Left forelimb (tissue), 1 donor: ENCODE measurements at regions not wholly inside any gene's neighbourhood (a gene's known extent, or its start where the extent isn't known, plus 50 kb on each side); places are given as distances from the start of the nearest gene placed in this dataset.

ENCODE experiments used
- DNase-seq: peaks from one replicate; pipeline ENCODE4 v3.0.0-alpha.2; 2018; ENCODE audit warnings: low spot score

GRCh38 chr18:21997207-21998143, 171.9 kb upstream of the GATA6 start:
- no peak for DNase-seq

DNA sequence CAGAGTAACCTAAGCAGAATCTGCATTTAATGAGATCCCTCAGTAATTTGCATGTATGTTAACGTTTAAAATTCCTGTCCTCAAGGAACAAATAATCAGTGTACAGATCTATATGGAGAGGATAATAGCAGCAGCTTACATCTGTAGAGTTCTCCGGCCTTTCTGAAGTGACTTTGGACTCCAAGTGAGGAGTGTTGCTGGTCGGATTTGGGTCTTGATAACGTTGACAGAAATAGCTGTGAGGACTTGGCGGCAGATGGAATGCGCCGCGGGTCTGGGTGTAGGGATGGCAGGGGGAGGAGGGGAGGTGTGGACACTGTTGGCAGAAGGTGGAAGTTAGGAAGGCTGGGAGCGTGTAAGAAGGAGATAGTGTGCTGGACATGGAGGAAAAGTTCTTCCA, 170.9 kb upstream of the GATA6 start:
- DNase-seq: no peak

GRCh38 chr18:22001912-22002487, 167.4 kb upstream of the GATA6 start:
- no peak for DNase-seq

GRCh38 chr18:22005191-22005841, 164.1 kb upstream of the GATA6 start:
- no peak for DNase-seq

GRCh38 chr18:22006458-22006857, 162.9 kb upstream of the GATA6 start:
- DNase-seq: no peak

DNA sequence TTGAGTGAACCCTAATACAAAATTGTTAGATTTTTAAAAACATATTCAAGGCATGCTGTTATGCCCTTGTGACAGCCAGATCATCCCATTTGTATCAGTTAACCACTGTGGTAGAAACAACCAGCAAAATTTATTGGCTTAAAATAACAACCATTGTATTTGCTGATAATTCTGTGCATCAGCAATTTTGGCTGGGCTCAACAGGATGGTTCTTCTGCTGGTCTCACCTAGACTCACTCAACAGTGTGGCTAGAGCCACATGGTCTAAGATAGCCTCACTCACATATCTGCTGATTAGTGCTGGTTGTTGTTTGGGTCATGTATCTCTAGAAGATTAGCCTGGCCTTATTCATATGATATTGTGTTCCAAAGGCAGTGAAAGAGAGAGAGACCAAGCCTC, 160.1 kb upstream of the GATA6 start:
- no peak for DNase-seq

DNA sequence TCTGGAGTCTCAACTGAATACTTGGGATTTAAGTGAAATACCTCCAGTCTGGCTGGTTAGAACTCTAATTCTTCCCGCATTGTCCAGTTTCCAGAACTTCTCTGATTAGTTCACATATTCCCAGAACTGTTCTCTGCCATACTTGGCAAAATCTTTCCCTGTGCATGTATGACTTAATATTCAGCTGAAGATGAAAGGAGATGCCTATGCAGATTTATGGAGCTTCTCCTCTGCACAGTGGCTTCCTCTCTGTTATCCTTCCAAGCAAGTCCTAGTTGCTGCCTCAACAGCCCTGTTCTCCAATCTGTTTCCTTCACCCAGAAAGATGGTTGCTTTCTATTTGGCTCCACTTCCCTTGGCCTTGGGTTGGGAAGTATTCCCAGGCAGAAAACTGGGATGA, 155.4 kb upstream of the GATA6 start:
- no peak for DNase-seq

- DNase-seq: no peak
Observed at GRCh38 chr18:22015156-22015555, 154.2 kb upstream of the GATA6 start.

DNA sequence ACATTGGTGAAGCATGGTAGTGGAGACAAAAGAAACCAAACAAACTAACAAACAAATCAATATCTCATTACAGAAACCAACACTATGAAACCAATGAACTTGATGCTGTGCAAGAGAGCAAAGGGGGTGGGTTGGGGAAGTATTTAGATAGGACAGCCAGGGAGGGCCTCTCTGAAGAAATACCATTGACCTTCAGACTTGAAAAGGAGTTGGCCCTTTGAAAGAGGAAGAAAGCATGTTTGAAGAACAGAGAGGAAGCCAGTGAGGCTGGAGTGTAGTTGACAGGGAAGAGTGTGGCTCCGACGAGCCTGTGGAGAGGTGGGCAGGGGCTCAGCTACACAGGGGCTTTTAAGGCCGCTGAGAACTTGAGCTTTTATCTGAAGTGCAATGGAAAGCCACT, 151.0 kb upstream of the GATA6 start:
- no peak for DNase-seq

- DNase-seq: no peak
Observed at GRCh38 chr18:22019193-22019592, 150.2 kb upstream of the GATA6 start.

DNA sequence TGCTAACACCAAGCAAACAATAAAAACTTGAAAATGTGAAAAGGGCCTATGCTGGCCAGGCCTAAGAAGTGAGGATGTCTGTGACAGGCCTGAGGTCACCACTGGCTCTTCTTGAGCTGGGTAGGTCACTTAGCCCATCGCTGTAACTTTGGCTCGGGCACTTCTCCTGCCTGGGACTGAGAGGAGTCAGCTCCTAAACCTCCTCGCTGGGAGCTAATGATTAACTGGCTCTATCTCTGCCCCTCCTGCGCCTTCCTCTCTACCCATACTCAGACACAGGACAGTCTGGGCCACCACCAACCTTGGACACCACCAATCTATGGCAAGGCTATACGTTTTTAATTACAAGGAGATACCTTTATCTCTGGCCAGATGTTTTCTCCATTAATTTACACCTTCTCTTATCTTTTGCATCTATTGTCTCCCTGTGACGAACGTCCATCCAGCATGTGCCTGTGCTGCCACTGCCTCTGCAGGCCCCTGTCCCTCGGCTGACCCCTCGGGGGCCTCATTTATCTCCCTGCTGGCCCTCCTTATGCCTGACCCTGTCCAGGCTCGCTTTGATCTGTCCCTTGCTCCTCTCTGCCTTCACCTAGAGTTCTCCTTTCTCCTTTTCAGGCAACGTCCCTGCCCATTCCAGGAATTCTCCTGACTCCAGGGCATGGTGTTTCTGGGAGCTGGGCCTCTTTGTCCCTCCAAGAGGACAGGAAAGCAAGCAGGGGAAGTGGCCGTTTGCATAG, 149.1 kb upstream of the GATA6 start:
- DNase-seq: no peak

- no peak for DNase-seq
Observed at GRCh38 chr18:22020867-22021370, 148.5 kb upstream of the GATA6 start.

DNA sequence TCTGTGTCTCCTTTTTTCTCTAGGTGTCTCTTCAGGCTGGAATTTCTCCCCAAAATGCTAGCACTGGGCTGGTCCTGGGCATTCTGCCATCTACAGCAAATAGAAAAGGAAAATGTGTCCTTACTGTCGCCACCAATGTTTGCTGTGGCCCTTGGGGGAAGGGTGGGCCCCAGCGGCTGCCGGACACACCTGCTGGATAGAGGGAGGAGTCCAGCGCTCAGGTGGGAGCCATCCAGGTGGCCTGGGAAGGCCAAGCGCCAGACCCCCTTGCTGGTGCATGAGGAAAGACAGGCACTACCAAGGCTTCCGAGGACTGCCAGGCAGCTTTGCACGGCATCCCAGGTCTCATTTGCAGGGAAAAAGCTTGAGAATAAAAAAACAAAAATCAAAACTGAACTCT, 147.7 kb upstream of the GATA6 start:
- DNase-seq: no peak

DNA sequence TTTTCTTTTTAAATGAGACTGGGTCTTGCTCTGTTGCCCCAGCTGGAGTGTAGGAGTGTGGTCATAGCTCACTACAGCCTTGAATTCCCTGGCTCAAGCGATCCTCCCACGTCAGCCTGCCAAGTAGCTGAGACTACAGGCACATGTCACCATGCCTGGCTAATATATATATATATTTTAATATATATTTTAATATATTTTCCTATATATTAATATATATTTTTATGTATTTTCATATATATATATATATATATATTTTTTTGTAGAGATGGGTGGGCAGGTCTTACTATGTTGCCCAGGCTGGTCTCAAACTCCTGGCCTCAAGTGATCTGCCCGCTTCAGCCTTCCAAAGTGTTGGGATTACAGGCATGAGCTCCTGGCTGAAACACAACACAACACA, 144.5 kb upstream of the GATA6 start:
- no peak for DNase-seq

DNA sequence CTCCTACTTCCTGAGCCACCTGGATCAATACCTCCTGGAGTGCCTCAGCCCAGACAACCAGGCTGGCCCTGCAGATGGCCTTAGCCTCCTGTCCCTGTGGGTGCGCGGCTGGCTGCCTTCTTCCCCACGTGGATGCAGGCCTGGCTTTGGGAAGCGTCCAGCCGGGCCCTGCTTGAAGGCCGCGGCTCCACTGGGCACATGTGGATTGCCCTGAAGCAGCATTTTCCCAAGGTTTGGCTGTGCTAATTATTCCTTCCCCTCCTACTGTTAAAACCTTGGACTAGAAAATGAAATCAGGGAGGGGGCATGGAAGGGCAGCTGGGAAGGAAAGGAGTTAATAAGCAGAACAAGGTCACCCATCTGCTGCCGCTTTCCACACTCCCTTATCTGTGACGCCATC, 143.0 kb upstream of the GATA6 start:
- no peak for DNase-seq

DNA sequence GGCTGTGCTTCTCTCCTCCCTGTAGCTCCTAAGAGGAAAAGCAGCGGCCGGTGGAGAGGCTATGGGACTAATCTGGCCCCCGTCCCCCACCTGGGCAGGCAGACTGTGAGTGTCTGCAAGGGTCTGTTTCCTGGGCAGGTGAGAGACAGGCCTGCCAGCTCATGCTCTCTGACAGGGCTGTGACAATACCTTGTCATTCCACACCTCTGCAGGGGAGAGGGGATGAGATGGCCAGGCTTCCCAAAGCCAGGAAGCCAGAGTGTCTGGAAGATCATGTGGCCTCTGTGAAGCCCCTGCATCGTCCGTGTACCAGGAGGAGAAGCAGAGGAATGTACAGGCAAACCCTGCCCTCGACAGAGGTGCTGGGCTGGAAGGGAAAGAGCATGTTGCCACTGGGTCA, 142.5 kb upstream of the GATA6 start:
- DNase-seq: no peak

DNA sequence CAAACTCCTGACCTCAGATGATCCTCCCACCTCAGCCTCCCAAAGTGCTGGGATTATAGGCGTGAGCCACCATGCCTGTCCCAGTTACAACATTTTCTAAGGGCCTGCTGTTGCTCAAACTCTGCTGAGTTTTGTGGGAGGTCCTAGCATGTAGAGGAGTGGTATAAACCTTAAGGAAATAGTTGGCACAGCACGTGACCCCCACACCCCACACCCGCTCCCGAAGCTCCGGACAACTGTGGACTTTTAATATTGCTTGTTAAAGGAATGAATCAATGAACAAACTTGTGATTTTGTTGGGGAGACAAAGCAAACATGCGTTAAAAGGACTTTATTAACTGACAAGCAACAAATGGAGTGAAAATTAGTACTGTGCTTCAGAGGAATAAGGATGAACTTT, 137.8 kb upstream of the GATA6 start:
- DNase-seq: no peak

GRCh38 chr18:22032392-22032961, 136.9 kb upstream of the GATA6 start:
- DNase-seq: no peak

- no peak for DNase-seq
Observed at GRCh38 chr18:22033085-22033484, 136.3 kb upstream of the GATA6 start.

- DNase-seq: no peak
Observed at GRCh38 chr18:22034276-22034675, 135.1 kb upstream of the GATA6 start.

- DNase-seq: no peak
Observed at GRCh38 chr18:22040533-22040932, 128.9 kb upstream of the GATA6 start.

DNA sequence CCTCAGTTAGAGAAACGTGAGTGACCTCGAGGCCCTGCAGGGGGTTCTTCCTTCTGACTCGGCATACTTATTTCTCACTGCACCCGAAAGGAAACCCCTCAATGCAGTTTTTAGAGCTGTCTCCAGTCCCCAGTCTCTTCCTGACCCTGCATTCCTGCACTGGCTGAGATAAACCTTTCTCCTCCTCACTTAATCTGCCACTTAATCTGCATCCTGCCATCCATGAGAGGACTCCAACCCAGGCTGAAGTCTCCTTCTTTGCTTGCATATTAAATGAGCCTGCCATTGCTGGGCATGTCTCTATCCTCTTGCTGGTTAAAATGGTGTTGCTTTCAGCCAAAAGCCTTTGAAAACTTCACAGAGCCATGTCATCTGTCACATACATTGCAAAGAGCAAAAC, 125.6 kb upstream of the GATA6 start:
- DNase-seq: no peak
